ENCODE measurements at regions not wholly inside any gene's neighbourhood (a gene's known extent, or its start where the extent isn't known, plus 50 kb on each side); places are given as distances from the start of the nearest gene placed in this dataset.

- TF ChIP-seq POLR2A (IDR thresholded peaks at IDR 0.05; ENCODE audit: low read depth, low read length) (no peak), TAF1 (IDR thresholded peaks at IDR 0.05; ENCODE audit: borderline replicate concordance, low read depth, low read length) (no peak), POLR2AphosphoS5 (IDR thresholded peaks at IDR 0.05; ENCODE audit: low read depth, low read length) (no peak)
Observed at GRCh38 chr2:185466915-185467314, 271.7 kb upstream of the FSIP2 start.

Data from GM12892 (cell line).